GM20431 (cell line): ENCODE measurements at regions not wholly inside any gene's neighbourhood (a gene's known extent, or its start where the extent isn't known, plus 50 kb on each side); places are given as distances from the start of the nearest gene placed in this dataset.

Experiments used
- in situ Hi-C: fragments of 300-500 bp; cut with MseI, MboI; formaldehyde crosslinking; loops from one replicate; pipeline ENCODE4 v1.15.0; 2020; ENCODE audit warnings: low sequenced_read_pairs; ENCODE audit not compliant: unreplicated experiment

- in situ Hi-C loops, result no loop called here
These were observed 51.0 kb upstream of the VEGFC start for GRCh38 chr4:176843710-176844109.

DNA sequence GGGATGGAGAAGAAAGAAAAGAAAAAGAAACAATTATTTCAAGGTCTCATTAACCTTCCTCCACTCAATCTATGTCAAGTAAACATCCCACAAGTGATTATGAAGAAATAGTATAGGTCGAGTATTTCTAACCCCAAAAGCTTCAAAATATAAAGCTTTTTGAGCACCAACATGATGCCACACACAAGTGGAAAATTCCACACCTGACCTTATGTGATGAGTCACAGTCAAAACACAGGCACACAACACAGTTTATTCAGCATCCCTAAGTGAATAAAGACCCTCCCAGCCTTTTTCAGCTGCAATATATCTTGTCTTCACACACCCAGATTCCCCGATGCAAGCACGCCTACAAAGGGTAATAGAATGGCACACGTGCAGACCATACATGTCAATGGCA lies 51.7 kb upstream of the VEGFC start:
- in situ Hi-C loops, result no loop called here

DNA sequence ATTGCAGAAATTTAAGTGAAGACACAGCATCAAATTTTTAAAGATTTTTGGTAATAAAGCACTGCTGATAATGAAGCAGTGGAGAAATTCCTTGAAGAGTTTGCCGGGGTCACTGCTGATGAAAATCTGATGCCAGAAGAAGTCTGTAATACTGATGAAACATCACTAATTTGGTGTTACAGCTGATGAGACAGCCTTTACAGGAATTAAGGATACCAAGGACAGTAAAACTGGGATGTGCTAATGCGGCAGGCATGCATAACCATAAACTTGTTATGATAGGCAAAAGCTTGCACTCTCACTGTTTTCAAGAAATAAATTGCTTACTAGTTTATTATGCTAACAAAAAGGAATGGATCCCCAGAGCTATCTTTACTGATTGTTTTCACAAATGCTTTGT lies 52.9 kb upstream of the VEGFC start:
- in situ Hi-C loops, result no loop called here

GRCh38 chr4:176849076-176849475 lies 56.4 kb upstream of the VEGFC start:
- in situ Hi-C loops, result no loop called here

GRCh38 chr4:176850436-176850835 lies 57.7 kb upstream of the VEGFC start:
- in situ Hi-C loops, result no loop called here

DNA sequence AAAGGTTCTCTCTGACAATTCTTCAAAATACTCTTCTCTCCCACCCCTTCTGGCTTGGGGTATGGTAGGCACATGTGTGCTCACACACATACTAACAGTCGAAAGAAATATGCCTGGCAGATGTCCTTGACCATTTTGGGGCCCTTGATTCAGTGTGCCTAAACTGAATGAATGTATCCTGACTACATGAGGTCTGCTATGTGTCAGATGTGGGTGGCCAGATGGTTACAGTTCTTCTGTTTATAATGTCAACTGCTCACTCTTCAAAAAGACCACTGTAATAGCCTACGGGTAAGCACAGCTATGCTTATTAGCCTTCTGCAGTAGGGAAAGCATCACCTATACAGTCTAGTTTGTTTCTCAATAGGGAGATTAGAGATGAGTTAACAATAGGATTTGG lies 63.7 kb upstream of the VEGFC start:
- in situ Hi-C loops, result no loop called here

DNA sequence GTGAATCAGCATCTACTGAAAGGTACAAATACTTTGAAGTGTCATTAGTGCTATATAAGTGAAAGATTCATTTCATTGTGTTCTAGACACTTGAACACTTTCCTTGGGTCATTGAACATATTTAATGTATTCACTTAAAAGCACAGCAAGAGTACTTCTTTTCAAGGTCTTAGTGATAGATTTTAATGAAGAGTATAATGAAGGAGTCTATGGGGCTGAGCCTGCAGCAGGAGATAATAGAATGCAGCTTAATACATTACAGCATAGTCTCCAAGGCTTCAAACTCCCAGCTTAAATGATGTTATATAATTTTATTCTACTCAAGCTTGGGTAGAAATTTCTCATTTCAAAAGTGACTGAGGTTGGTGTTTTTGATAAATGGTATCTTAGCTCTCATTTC lies 66.1 kb upstream of the VEGFC start:
- in situ Hi-C loops, result no loop called here

DNA sequence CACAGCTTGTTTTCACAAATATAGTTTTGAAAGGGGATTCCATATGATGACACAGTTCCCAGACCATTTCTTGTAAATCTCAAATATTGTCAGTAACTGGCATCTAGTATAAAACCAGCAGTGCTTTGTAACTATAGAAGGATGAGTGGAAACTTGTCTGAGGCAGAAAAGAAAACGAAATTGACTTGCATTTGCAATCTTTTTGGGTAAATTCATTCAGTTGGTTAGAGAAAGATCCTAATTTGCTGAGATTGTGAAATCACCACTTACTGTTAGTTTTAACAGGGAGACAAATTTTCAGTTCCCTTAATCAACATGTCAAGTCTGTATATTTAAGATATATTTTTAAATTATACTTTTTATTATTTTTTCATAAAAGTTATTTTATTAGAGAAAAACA lies 71.5 kb upstream of the VEGFC start:
- in situ Hi-C loops, result no loop called here

DNA sequence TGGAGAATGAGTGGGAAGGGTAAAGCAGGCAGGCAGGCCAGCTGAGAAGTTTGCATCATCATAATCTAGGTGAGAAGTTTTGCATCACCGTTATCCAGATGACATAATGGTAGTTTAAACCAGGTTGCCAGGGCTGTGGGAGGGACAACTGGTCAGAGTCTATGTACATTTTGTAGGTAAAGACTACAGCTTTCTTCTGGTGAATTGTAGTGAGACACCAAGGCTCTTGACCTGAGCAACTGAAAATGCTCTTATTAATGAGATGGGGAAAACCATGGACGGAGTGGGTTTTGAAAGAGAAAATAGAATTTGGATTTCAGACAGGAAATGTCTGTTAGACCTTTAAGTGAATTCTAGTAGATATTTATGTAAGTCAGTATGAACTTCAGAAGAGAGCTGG lies 76.0 kb upstream of the VEGFC start:
- in situ Hi-C loops, result no loop called here

- in situ Hi-C loops, result no loop called here
These were observed 79.7 kb upstream of the VEGFC start for GRCh38 chr4:176872461-176872860.

DNA sequence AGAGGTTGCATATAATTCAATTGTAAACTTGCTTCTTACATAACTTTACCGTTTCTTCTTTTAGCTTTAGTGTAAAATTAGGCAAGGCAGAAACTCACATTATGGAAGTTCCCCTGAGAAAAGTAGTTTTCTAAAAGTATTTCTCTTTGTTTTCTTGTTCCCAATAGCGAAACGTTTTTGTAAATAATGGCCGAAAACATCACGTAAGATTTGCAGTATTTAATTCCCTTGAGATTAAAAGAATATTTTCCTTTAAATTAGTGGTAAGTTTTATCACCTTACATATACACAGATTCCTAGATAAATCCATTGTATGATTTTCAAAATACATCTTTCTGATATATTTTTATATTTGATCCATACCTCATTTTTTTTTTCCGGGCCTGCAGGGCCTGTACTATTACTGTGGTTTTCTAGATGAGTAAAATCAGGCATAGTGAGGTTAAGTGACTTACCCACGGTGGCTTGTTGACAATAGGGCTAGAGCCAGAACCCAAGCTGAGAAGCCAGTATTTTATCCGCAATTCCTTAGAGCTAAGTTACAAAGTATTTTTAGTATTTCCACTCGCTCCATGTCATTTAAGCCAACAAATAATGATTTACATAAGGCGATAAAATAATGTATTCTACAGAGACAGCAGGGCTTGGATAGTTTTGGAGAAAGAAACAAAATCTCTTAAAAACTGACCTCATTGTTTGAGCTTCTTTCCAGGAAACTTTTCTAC lies 82.2 kb upstream of the VEGFC start:
- in situ Hi-C loops, result no loop called here

DNA sequence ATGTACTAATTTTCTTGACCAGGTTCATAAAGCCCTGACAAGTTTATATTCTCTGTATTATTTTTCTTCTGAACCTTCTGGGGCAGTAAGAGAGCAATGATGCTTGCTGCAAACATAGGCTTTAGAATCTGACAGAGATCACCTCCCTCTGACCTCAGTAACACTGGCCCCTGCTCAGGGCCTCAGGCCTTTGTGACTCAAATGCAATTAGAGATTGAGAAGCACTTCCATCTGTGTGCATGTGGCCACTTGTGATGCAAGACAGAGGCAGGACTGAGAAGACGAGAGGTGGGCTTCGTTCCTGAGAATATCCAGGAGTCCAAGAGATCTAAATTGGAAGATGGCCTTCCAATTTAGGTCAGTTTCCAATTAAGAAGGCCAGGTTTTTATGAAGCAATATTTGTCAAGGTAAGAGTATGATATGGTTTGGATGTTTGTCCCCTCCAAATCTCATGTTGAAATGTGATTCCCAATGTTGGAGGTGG lies 82.8 kb upstream of the VEGFC start:
- in situ Hi-C loops, result no loop called here

- in situ Hi-C loops, result no loop called here
These were observed 86.8 kb upstream of the VEGFC start for GRCh38 chr4:176879380-176880116.

- in situ Hi-C loops, result no loop called here
These were observed 89.5 kb upstream of the VEGFC start for GRCh38 chr4:176882206-176882605.

DNA sequence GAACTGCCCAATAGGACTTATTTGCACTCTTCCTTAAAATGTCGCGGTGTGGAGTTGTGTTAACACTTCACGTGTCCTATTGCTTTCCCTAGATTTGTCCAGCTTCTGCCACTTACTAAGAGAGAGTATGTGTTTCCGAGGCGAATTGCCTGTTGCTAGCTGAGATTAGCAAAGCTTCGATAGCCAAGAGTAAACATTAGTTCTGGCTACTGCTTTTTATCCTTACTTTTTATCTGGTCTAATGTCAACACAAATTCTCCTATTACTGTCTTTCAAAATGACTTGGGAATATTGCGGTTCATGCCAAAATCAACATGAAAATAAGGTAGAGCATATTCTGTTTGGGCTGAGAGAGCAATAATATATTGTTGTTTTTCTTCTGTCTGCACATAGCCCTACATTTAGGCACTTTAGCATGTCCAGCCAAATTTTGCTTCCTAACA lies 90.4 kb upstream of the VEGFC start:
- in situ Hi-C loops, result no loop called here

GRCh38 chr4:176883681-176884418 lies 91.1 kb upstream of the VEGFC start:
- in situ Hi-C loops, result no loop called here

DNA sequence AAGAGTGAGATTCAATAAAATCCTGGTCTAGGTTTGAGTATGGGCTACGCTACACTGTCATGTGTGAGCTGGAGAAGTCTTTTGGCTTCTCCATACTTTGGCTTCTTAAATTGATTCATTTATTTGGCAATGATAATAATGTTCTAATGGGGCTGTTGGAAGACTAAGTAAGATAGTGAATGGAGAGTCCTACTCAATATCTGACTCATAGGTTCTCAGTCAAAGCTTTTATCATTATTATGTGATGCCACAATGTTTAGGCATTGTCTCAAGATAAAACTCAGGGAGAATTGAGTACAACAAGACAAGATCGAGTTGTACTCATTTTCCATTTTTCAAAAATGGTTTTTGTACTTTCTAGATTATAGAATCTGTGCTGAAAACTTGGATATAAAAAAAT lies 92.5 kb upstream of the VEGFC start:
- in situ Hi-C loops, result no loop called here

- in situ Hi-C loops, result no loop called here
These were observed 93.4 kb upstream of the VEGFC start for GRCh38 chr4:176886135-176886534.

DNA sequence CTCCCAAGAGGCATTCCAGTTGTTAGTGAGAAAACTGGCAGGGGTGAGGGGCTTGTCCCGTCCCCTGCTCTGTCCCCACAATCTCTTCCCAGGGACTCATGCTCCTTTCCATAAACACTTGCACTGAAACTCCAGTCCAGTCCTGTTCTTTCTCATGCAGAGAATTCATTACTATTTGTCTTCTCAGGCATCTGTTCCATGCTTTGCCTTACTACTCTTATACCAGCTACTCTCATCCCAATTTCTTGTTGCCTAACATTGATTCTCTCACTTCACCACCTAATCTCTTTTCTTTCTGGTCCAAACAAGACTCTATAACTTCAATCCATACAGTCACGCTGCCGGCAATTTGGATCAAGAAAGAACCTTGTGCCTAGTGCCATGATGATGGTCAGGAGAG lies 97.1 kb upstream of the VEGFC start:
- in situ Hi-C loops, result no loop called here

DNA sequence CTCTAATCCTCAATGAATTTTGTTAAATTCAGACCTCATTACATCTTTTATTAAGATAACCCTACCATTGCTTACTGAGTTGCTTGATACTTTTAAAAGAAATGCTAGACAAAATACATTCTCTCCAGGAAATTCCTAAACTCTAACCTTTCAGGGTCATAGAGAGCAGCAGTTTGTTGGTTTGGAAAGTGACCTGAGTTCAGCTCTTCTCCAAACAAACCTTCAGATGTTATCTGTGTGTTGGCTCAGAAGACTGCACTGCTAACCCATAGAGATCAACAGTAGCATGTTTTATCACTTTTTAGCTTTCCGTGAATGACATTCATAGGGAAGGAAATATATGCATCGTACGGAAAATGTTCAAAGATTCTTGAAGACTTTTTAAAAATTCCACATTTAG lies 101.8 kb upstream of the VEGFC start:
- in situ Hi-C loops, result no loop called here

DNA sequence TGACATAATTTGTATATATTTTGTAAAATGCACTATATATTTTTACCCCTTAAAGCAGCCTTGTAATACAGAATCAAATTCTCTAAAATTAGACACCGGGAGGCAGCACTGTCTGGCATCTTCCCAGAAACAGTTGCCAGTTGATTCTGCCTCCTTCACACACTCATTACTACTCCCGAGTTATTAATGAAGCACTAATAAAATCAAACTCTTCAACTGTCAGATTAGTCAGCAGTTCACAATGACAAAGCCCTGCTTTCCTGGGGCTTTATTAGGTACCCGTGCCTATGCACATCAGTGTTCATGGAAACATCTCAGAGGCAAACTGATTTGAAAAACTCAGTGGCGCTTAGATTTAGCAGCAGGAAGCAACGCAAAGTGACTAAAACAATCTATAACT lies 103.5 kb upstream of the VEGFC start:
- in situ Hi-C loops, result no loop called here
